Central memory CD8-positive, alpha-beta T cell (primary cell): ENCODE measurements at regions not wholly inside any gene's neighbourhood (a gene's known extent, or its start where the extent isn't known, plus 50 kb on each side); places are given as distances from the start of the nearest gene placed in this dataset.

Source experiments
- ATAC-seq: fragments of 150-1000 bp; cut with Tn5 transposase; replicated peaks from 2 replicates; pipeline ENCODE4 v1.10.0; 2022; ENCODE audit warnings: mild to moderate bottlenecking, moderate FRiP score, moderate number of reproducible peaks; ENCODE audit not compliant: poor library complexity, severe bottlenecking; ENCODE audit errors: extremely low read depth
- DNase-seq, 2 donors: peaks; one replicate each; pipeline ENCODE4 v3.0.0; 2021; ENCODE audit warnings: low spot score in 2 of 2
- H3K27ac Mint-ChIP-seq: one replicate; pipeline ENCODE4 v1.8.0; 2022; ENCODE audit warnings: low read depth, mild to moderate bottlenecking, moderate library complexity, mixed read lengths
- H3K27me3 Mint-ChIP-seq: one replicate; pipeline ENCODE4 v1.8.0; 2022; ENCODE audit warnings: mixed read lengths
- H3K36me3 Mint-ChIP-seq: one replicate; pipeline ENCODE4 v1.8.0; 2022; ENCODE audit warnings: mild to moderate bottlenecking, moderate library complexity, mixed read lengths; ENCODE audit not compliant: insufficient read depth
- H3K4me1 Mint-ChIP-seq: one replicate; pipeline ENCODE4 v1.8.0; 2022; ENCODE audit warnings: mixed read lengths
- H3K4me3 Mint-ChIP-seq: one replicate; pipeline ENCODE4 v1.8.0; 2022; ENCODE audit warnings: mild to moderate bottlenecking, moderate library complexity, mixed read lengths
- H3K9me3 Mint-ChIP-seq: one replicate; pipeline ENCODE4 v1.8.0; 2022; ENCODE audit warnings: mixed read lengths

DNA sequence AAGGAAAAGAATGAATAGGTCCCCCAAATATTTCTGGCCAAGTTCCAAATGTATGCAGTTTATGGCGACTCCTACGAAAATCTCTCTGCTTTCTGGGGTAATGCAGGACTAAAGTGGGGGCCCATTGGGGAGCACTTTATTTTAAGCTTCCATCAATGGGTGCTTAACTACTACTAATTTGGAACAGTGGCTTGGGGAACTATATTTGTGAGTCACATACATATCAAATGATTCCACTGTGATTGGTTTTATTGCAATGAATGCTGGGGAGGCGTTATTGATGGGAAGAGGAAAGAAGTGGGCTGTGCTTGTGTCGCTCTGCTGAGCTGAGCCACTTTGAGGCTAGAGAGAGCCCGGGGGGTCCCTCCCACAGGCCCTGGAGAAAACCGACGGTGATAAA, 560.4 kb upstream of the SALL3 start:
- ATAC-seq (no peak), DNase-seq (no peak)
- Mint-ChIP-seq H3K4me1 (no peaks in the 10 kb centered on the region), H3K36me3 (no peaks in the 10 kb centered on the region), H3K9me3 (no peaks in the 10 kb centered on the region), H3K27ac (no peak overlapping the region), H3K4me3 (no peak overlapping the region), H3K27me3 (peaks cover 1% of the 10 kb centered on the region)

- H3K4me1 Mint-ChIP-seq, result no peaks in the 10 kb centered on the region
These were observed 559.5 kb upstream of the SALL3 start for GRCh38 chr18:78420116-78420515.

GRCh38 chr18:78421392-78421791, 558.2 kb upstream of the SALL3 start:
- Mint-ChIP-seq H3K4me1 (no peaks in the 10 kb centered on the region), H3K36me3 (no peaks in the 10 kb centered on the region), H3K27me3 (no peaks in the 10 kb centered on the region), H3K27ac (no peak overlapping the region), H3K9me3 (no peaks in the 10 kb centered on the region), H3K4me3 (no peak overlapping the region)
- DNase-seq (no peak), ATAC-seq (no peak)

More at GRCh38 chr18:78420116-78420515, 559.5 kb upstream of the SALL3 start:
- ATAC-seq (no peak), DNase-seq (no peak)
- Mint-ChIP-seq H3K27me3 (no peaks in the 10 kb centered on the region), H3K4me3 (no peak overlapping the region), H3K27ac (no peak overlapping the region), H3K36me3 (no peaks in the 10 kb centered on the region), H3K9me3 (no peaks in the 10 kb centered on the region)

DNA sequence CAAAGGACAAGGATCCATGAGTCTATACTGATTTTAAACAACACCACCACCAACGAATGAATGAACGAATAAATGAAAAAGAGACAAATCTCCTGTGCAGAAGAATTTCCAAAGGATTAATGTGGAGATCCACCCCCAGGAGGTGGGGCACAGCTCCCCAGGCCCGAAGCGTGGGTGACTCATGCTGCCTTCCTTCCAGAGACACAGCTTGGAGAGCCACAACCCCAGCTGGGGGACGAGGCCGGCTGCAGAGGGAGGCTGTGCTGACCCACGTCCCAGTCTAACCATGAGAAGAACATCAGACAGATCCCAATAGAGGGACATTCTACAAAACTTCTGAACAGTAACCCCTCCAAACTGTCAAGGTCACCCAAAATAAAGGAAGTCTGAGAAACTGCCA, 557.3 kb upstream of the SALL3 start:
- no peak for ATAC-seq
- no peak overlapping the region for H3K4me3 Mint-ChIP-seq
- no peaks in the 10 kb centered on the region for H3K27me3 Mint-ChIP-seq
- H3K9me3 Mint-ChIP-seq, result no peaks in the 10 kb centered on the region
- no peak for DNase-seq
- no peak overlapping the region for H3K27ac Mint-ChIP-seq
- no peaks in the 10 kb centered on the region for H3K36me3 Mint-ChIP-seq
- no peaks in the 10 kb centered on the region for H3K4me1 Mint-ChIP-seq

GRCh38 chr18:78423811-78424210, 555.8 kb upstream of the SALL3 start:
- DNase-seq (no peak), ATAC-seq (no peak)
- Mint-ChIP-seq H3K27me3 (no peaks in the 10 kb centered on the region), H3K36me3 (no peaks in the 10 kb centered on the region), H3K4me3 (no peak overlapping the region), H3K27ac (no peak overlapping the region), H3K4me1 (no peaks in the 10 kb centered on the region), H3K9me3 (no peaks in the 10 kb centered on the region)

DNA sequence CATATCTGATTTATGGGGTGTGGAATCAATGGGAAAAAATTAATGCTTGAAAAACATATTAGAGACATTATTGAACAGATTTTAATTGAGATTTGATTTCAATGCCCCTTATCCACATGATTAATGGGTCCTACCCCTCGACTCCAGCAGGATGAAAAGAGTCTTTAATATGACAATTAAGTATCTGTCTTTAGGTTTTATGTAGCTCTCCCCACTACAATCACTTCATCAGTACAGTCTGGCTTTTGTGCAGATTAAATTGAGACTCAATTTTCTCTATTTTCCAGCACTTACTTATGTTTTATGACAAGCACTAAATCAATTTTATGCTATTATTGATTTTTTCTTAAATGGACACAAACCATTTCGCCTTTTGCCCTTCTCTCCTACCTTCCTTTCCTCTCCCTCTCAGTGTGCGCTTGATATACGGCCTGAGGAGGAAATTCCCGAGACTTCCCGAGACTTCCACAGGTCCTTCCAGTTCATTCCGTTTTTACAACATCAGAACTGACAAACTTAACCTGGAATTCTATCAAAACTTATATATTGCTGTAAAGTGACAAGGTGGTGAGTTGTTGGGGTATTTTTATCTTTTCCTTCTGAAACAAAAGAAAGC, 555.1 kb upstream of the SALL3 start:
- H3K27ac Mint-ChIP-seq, result no peak overlapping the region
- H3K36me3 Mint-ChIP-seq, result no peaks in the 10 kb centered on the region
- H3K9me3 Mint-ChIP-seq, result no peaks in the 10 kb centered on the region
- no peak overlapping the region for H3K4me3 Mint-ChIP-seq
- DNase-seq (no peak), ATAC-seq (no peak)
- no peaks in the 10 kb centered on the region for H3K27me3 Mint-ChIP-seq
- H3K4me1 Mint-ChIP-seq, result no peaks in the 10 kb centered on the region

DNA sequence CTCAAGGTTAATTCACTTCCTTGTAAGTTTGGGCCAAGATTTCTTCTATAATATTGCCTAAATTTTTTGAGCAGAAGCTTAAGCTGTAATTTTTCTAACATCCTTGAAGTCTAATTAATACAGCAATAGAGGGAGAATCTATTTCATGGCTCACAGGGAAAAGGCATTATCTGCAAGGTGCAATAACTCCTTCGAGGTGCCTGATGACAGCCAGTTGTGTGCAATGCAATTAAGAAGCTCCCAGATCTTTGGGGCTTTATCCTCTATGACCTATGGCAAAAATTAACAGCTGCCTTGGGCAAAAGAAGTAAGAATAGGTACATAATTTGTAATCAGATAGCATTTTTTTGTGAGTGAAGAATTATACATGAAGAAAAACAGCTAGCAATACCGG, 554.6 kb upstream of the SALL3 start:
- H3K27me3 Mint-ChIP-seq, result no peaks in the 10 kb centered on the region
- no peak for DNase-seq
- no peaks in the 10 kb centered on the region for H3K36me3 Mint-ChIP-seq
- no peaks in the 10 kb centered on the region for H3K4me1 Mint-ChIP-seq
- ATAC-seq, result no peak
- H3K4me3 Mint-ChIP-seq, result no peak overlapping the region
- no peaks in the 10 kb centered on the region for H3K9me3 Mint-ChIP-seq
- no peak overlapping the region for H3K27ac Mint-ChIP-seq

- no peak for ATAC-seq
- no peak for DNase-seq
- H3K4me1 Mint-ChIP-seq, result no peaks in the 10 kb centered on the region
- no peak overlapping the region for H3K4me3 Mint-ChIP-seq
- H3K27ac Mint-ChIP-seq, result no peak overlapping the region
- H3K36me3 Mint-ChIP-seq, result no peaks in the 10 kb centered on the region
- H3K27me3 Mint-ChIP-seq, result no peaks in the 10 kb centered on the region
- H3K9me3 Mint-ChIP-seq, result no peaks in the 10 kb centered on the region
These were observed 552.5 kb upstream of the SALL3 start for GRCh38 chr18:78427081-78427480.

GRCh38 chr18:78429127-78430108, 550.2 kb upstream of the SALL3 start:
- Mint-ChIP-seq H3K36me3 (no peaks in the 10 kb centered on the region), H3K4me3 (no peak overlapping the region), H3K4me1 (no peaks in the 10 kb centered on the region), H3K9me3 (no peaks in the 10 kb centered on the region), H3K27ac (no peak overlapping the region), H3K27me3 (no peaks in the 10 kb centered on the region)
- no peak for DNase-seq
- ATAC-seq, result no peak

DNA sequence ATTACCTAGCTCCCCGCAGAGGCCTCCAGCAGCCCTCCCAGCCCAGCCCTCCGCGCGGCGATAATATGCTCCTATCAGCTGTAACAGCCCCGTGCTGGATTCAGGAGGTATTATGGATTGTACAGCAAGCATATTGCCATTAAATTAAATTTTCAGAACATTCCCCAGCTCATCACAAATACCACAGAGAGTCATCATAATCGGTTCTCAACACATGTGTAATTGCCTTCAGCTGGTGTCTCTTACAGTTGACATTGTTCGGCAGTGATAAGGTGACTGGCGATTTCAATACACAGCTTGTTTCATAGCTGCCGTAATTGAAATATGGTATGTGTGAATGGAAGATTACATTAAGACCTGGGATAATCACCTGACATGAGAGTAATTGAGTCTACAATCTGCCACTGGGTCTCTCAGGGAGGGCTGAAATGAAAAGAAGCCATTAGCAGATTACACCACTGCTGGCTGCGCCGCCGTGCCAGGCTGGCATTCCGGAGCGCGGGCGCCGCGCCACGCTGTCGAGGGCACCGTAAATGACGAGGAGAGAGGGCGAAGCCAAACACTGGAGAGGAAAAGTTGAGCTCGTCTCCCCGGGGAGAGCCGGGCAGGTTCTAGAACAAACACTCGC, 549.4 kb upstream of the SALL3 start:
- Mint-ChIP-seq H3K27me3 (no peaks in the 10 kb centered on the region), H3K27ac (no peak overlapping the region), H3K4me3 (no peak overlapping the region), H3K9me3 (no peaks in the 10 kb centered on the region), H3K36me3 (no peaks in the 10 kb centered on the region), H3K4me1 (no peaks in the 10 kb centered on the region)
- ATAC-seq, result no peak
- DNase-seq, result no peak

GRCh38 chr18:78431606-78432005, 548.0 kb upstream of the SALL3 start:
- ATAC-seq, result no peak
- no peak for DNase-seq
- no peaks in the 10 kb centered on the region for H3K27me3 Mint-ChIP-seq
- H3K27ac Mint-ChIP-seq, result no peak overlapping the region
- H3K36me3 Mint-ChIP-seq, result no peaks in the 10 kb centered on the region
- no peak overlapping the region for H3K4me3 Mint-ChIP-seq
- no peaks in the 10 kb centered on the region for H3K4me1 Mint-ChIP-seq
- H3K9me3 Mint-ChIP-seq, result no peaks in the 10 kb centered on the region

DNA sequence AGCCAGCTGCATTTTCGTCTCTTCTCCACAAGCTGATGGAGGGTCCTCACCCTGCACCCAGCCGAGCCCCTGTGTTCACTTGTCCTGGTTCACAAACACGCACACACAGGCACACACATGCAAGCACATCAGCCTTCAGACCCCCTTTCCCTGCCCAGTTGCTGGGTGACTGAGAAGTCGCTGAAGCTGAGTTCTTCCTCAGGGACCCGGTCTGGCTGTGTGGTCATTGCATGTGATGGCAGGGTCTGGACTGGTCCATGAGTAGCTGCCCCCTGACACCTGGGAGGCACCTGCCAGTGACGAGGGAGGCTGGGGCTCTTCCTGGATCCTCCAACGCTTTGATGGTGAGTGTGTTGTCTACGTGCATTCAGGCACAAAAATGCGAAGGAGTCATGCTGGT, 546.1 kb upstream of the SALL3 start:
- DNase-seq (no peak), ATAC-seq (no peak)
- Mint-ChIP-seq H3K27ac (no peak overlapping the region), H3K9me3 (no peaks in the 10 kb centered on the region), H3K27me3 (no peaks in the 10 kb centered on the region), H3K36me3 (no peaks in the 10 kb centered on the region), H3K4me1 (no peaks in the 10 kb centered on the region), H3K4me3 (no peak overlapping the region)

- Mint-ChIP-seq H3K27me3 (peaks cover 11% of the 10 kb centered on the region), H3K4me1 (no peaks in the 10 kb centered on the region), H3K27ac (no peak overlapping the region), H3K36me3 (no peaks in the 10 kb centered on the region), H3K9me3 (peaks cover 5% of the 10 kb centered on the region), H3K4me3 (no peak overlapping the region)
- ATAC-seq, result no peak
- DNase-seq, result no peak
These were observed 543.5 kb upstream of the SALL3 start for GRCh38 chr18:78436110-78436509.
